Stimulated activated effector memory CD8-positive, alpha-beta T cell treated with anti-CD3 and anti-CD28 coated beads, Interleukin-12 subunit alpha, Interleukin-12 subunit beta, amount 100 ng/mL, for 72 hours (primary cell): ENCODE measurements at regions not wholly inside any gene's neighbourhood (a gene's known extent, or its start where the extent isn't known, plus 50 kb on each side); places are given as distances from the start of the nearest gene placed in this dataset.
"Not testable (repeated sequence)": the region's sequence is repeated elsewhere in the genome, so short reads cannot be mapped to it uniquely, and the experiment has no call there.

Experiments used
- ATAC-seq: fragments of 150-1000 bp; cut with Tn5 transposase; 2 replicates; pipeline ENCODE4 v1.10.0; 2021
- DNase-seq, 2 donors: peaks; one replicate each; pipeline ENCODE4 v3.0.0; 2021 to 2022; ENCODE audit warnings: low spot score in 2 of 2
- H3K27ac Mint-ChIP-seq: one replicate; pipeline ENCODE4 v1.8.0; 2022; ENCODE audit warnings: mild to moderate bottlenecking, mixed read lengths
- H3K36me3 Mint-ChIP-seq: one replicate; pipeline ENCODE4 v1.8.0; 2022; ENCODE audit warnings: mild to moderate bottlenecking, mixed read lengths
- H3K4me1 Mint-ChIP-seq: one replicate; pipeline ENCODE4 v1.8.0; 2022; ENCODE audit warnings: mixed read lengths
- H3K4me3 Mint-ChIP-seq: one replicate; pipeline ENCODE4 v1.8.0; 2022; ENCODE audit warnings: mild to moderate bottlenecking, mixed read lengths
- H3K9me3 Mint-ChIP-seq: one replicate; pipeline ENCODE4 v1.8.0; 2022; ENCODE audit warnings: mixed read lengths

GRCh38 chr20:5432030-5432429 is 115.3 kb upstream of the PROKR2 start:
- H3K4me1 Mint-ChIP-seq: no peaks in the 10 kb centered on the region
- no peak for ATAC-seq

DNA sequence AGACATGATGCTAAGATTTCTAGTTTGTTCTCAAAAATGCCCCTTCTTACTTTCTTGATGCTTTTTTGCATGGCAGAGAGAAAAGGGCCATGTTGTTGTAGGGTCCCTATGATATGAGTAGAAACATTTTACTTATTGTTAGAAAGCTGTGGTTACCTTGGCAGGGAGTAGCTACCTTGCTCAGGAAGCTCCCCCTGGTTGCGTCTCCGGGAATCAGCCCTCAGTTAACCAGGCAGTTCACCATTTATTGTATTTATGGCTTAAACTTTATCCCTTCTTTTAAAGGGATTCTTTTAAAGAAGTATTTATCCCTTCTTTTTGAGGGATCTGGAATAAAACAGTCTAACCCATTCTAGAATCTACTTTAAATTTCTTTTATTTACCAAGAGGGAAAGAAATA is 113.9 kb upstream of the PROKR2 start:
- Mint-ChIP-seq H3K36me3 (no peaks in the 10 kb centered on the region), H3K9me3 (no peaks in the 10 kb centered on the region), H3K4me3 (no peak overlapping the region), H3K27ac (no peak overlapping the region), H3K4me1 (no peaks in the 10 kb centered on the region)
- ATAC-seq (no peak), DNase-seq (no peak)

More at GRCh38 chr20:5432030-5432429, 115.3 kb upstream of the PROKR2 start:
- H3K4me3 Mint-ChIP-seq: no peak overlapping the region
- H3K36me3 Mint-ChIP-seq: no peaks in the 10 kb centered on the region
- no peak for DNase-seq
- H3K27ac Mint-ChIP-seq: no peak overlapping the region
- no peaks in the 10 kb centered on the region for H3K9me3 Mint-ChIP-seq

DNA sequence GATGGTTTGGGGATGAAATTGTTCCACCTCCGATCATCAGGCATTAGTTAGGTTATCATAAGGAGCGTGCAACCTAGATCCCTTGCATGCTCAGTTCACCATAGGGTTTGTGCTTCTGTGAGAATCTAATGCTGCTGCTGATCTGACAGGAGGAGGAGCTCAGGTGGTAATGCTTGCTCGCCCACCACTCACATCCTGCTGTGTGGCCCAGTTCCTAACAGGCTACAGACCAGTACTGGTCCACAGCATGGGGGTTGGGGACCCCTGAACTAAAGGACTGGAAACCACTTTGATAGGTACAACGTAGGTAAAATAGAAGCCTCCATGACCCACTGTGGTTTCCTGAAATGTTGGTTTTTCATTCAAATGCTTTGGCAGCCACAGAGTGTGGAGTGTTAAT is 109.3 kb upstream of the PROKR2 start:
- Mint-ChIP-seq H3K9me3 (no peaks in the 10 kb centered on the region), H3K4me3 (no peak overlapping the region), H3K36me3 (no peaks in the 10 kb centered on the region), H3K27ac (no peak overlapping the region), H3K4me1 (no peaks in the 10 kb centered on the region)
- ATAC-seq (no peak), DNase-seq (no peak)

DNA sequence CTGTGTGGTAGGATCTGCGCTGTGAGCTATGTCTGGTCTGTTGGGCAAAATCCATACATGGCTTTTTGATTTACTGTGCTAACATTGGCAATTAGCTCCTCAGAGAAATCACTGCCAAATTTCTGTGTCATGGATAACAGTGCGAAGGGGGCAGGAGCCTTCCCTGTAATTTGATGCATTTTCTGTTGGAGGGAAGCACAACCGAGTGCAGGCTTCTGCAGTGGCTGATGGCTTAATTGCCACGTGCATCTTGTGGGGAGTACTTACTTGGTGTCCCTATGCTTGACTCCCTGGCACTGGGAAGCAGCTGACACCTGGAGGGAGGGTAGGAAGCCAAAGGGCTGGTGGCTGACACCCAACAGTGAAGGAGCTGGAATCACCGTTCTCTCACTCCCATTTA is 99.3 kb upstream of the PROKR2 start:
- Mint-ChIP-seq H3K27ac (no peak overlapping the region), H3K36me3 (no peaks in the 10 kb centered on the region), H3K4me3 (no peak overlapping the region), H3K4me1 (no peaks in the 10 kb centered on the region), H3K9me3 (no peaks in the 10 kb centered on the region)
- DNase-seq: no peak
- no peak for ATAC-seq

DNA sequence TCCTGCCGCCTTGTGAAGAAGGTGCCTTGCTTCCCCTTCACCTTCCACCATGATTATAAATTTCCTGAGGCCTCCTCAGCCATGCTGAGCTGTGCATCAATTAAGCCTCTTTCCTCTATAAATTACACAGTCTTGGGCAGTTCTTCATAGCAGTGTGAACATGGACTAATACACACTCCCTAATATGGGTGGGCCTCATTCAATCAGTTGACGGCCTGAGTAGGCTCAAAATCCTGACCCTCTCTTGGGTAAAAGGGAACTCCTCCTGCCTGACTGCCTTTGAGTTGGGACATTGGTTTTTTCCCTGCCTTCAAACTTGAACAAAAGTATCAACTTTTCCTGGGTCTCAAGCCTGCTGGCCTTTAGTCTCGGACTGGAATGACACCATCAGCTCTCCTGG is 96.6 kb upstream of the PROKR2 start:
- H3K4me3 Mint-ChIP-seq: no peak overlapping the region
- H3K9me3 Mint-ChIP-seq: no peaks in the 10 kb centered on the region
- no peak overlapping the region for H3K27ac Mint-ChIP-seq
- no peaks in the 10 kb centered on the region for H3K4me1 Mint-ChIP-seq
- ATAC-seq (no peak), DNase-seq (no peak)
- H3K36me3 Mint-ChIP-seq: no peaks in the 10 kb centered on the region

- H3K4me1 Mint-ChIP-seq: no peaks in the 10 kb centered on the region
- H3K4me3 Mint-ChIP-seq: no peak overlapping the region
- ATAC-seq (no peak), DNase-seq (no peak)
- H3K27ac Mint-ChIP-seq: no peak overlapping the region
- no peaks in the 10 kb centered on the region for H3K36me3 Mint-ChIP-seq
- H3K9me3 Mint-ChIP-seq: no peaks in the 10 kb centered on the region
These were observed 93.7 kb upstream of the PROKR2 start for GRCh38 chr20:5410470-5410869.

GRCh38 chr20:5402903-5403531 is 86.3 kb upstream of the PROKR2 start:
- Mint-ChIP-seq H3K27ac (no peak overlapping the region), H3K4me1 (no peaks in the 10 kb centered on the region), H3K36me3 (no peaks in the 10 kb centered on the region), H3K9me3 (peaks cover 4% of the 10 kb centered on the region), H3K4me3 (no peak overlapping the region)
- peak in 1 of 2 donors; percentile 54 for DNase-seq
- peak; percentile 73 for ATAC-seq

DNA sequence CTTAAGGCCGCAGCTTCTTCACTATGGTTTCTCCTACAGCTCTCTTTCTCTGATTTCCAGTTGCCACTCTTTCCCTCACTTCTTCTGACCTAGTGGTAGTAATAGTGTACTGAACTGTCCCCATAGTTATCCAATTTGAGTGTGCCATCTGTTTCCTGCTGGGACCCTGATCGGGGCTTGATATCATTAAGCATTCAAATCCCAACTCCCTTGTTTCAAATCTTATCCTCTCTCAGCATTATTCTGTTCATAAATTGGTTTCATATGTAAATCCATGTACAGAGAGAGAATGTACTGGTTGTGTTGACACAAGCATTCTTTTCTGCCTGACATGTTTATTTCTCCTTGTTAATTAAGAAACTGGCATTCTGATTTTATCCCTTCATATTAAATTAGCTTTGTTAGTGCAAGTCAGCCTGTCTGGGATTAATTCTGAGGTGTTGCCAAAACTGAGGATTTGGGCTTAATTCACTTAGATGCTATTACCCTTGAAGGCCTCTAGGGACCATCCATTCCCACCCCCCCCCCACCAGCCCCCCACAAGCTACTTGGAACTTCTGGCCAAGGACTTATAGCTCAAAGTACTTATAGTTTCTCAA is 84.6 kb upstream of the PROKR2 start:
- Mint-ChIP-seq H3K36me3 (no peaks in the 10 kb centered on the region), H3K4me3 (no peak overlapping the region), H3K4me1 (no peaks in the 10 kb centered on the region), H3K27ac (no peak overlapping the region), H3K9me3 (peaks cover 4% of the 10 kb centered on the region)
- DNase-seq (no peak), ATAC-seq (no peak)

DNA sequence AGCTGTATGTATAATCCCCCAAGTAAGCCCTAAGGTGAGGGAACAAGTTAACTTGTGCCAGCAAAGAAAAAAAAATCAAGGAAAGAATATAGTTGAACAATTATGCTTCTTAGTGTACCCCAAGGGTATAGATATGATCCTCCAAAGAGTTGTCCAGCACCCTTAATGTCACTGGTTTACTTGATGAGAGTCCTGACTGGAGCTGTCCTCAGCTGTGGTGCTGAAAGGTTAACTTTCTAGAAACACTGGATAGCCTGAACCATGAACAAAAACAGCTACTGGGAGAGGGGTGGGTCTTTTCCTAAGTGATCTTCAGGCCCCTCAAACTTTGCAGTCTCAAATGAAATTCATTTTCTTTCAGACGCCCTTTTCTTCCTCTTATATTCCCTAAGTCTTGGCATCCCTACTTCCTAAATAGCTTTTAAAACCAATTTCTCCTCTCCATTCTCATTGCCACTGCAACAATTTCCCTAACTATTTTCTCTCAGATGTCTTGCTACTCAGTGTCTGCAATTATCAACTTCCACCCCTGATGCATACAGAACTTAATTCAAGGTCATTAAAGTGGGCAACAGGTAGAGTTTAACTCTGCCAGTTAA is 83.5 kb upstream of the PROKR2 start:
- H3K4me1 Mint-ChIP-seq: no peaks in the 10 kb centered on the region
- H3K9me3 Mint-ChIP-seq: peaks cover 4% of the 10 kb centered on the region
- DNase-seq: no peak
- ATAC-seq: no peak
- H3K36me3 Mint-ChIP-seq: no peaks in the 10 kb centered on the region
- H3K27ac Mint-ChIP-seq: no peak overlapping the region
- no peak overlapping the region for H3K4me3 Mint-ChIP-seq

- no peaks in the 10 kb centered on the region for H3K36me3 Mint-ChIP-seq
- no peaks in the 10 kb centered on the region for H3K9me3 Mint-ChIP-seq
- no peak overlapping the region for H3K27ac Mint-ChIP-seq
- DNase-seq: no peak
- H3K4me3 Mint-ChIP-seq: no peak overlapping the region
- H3K4me1 Mint-ChIP-seq: no peaks in the 10 kb centered on the region
- ATAC-seq: no peak
These were observed 80.6 kb upstream of the PROKR2 start for GRCh38 chr20:5397393-5397792.

- DNase-seq: no peak
- no peaks in the 10 kb centered on the region for H3K9me3 Mint-ChIP-seq
- H3K27ac Mint-ChIP-seq: no peak overlapping the region
- no peaks in the 10 kb centered on the region for H3K36me3 Mint-ChIP-seq
- H3K4me1 Mint-ChIP-seq: no peaks in the 10 kb centered on the region
- no peak overlapping the region for H3K4me3 Mint-ChIP-seq
- ATAC-seq: no peak
These were observed 79.4 kb upstream of the PROKR2 start for GRCh38 chr20:5395932-5396727.

- Mint-ChIP-seq H3K9me3 (no peaks in the 10 kb centered on the region), H3K4me1 (no peaks in the 10 kb centered on the region), H3K27ac (no peak overlapping the region), H3K4me3 (no peak overlapping the region), H3K36me3 (no peaks in the 10 kb centered on the region)
- DNase-seq (no peak), ATAC-seq (no peak)
These were observed 76.6 kb upstream of the PROKR2 start for GRCh38 chr20:5393218-5393870.

- ATAC-seq: no peak
- Mint-ChIP-seq H3K27ac (no peak overlapping the region), H3K9me3 (no peaks in the 10 kb centered on the region), H3K4me1 (no peaks in the 10 kb centered on the region), H3K36me3 (no peaks in the 10 kb centered on the region), H3K4me3 (no peak overlapping the region)
- no peak for DNase-seq
These were observed 74.0 kb upstream of the PROKR2 start for GRCh38 chr20:5390720-5391119.

DNA sequence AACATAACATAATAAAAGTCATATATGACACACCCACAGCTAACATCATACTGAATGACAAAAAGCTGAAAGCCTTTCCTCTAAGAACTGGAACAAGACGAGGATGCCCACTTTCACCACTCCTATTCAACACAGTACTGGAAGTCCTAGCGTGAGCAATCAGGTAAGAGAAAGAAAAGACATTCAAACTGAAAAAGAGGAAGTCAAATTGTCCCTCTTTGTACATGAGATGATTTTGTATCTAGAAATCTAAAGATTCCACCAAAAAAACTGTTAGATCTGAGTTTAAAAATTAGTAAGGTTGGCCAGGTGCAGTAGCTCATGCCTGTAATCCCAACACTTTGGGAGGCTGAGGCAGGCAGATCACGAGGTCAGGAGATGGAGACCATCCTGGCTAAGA is 70.1 kb upstream of the PROKR2 start:
- not testable (repeated sequence) for H3K27ac Mint-ChIP-seq, ATAC-seq, H3K4me1 Mint-ChIP-seq, DNase-seq, H3K4me3 Mint-ChIP-seq, H3K36me3 Mint-ChIP-seq, H3K9me3 Mint-ChIP-seq

DNA sequence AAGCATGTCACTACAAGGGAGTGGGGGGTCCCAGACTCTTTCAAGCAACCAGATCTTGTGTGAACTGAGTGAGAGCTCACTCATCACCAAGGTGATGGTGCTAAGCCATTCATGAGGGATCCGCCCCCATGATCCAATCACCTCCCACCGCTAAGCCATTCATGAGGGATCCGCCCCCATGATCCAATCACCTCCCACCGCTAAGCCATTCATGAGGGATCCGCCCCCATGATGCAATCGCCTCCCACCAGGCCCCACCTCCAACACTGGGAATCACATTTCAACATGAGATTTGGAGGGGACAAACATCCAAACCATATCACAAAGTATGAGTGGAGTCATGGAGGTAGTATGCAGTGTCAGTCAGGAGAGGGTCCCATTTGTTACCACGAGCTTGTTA is 64.8 kb upstream of the PROKR2 start:
- DNase-seq, H3K9me3 Mint-ChIP-seq, H3K27ac Mint-ChIP-seq, ATAC-seq, H3K4me3 Mint-ChIP-seq, H3K4me1 Mint-ChIP-seq, H3K36me3 Mint-ChIP-seq: not testable (repeated sequence)
